Endothelial cell of umbilical vein (primary cell): ENCODE measurements at regions not wholly inside any gene's neighbourhood (a gene's known extent, or its start where the extent isn't known, plus 50 kb on each side); places are given as distances from the start of the nearest gene placed in this dataset.

ENCODE experiments used
- BruUV-seq: library from RNA; stranded (reverse); fragments of 400-500 nt; replicated peaks from 2 replicates; lab custom pipeline; 2021; lab: Mats Ljungman, UMichigan
- CTCF ChIA-PET: fragments of 300-600, 350-600 bp; sonication (Branson Sonifier 250); formaldehyde crosslinking; loops from one replicate; lab custom pipeline; 2021; ENCODE audit warnings: antibody characterized with exemption, inconsistent platforms; lab: Charles Lee
- POLR2A ChIA-PET: fragments of 300-600, 350-600 bp; sonication (Branson Sonifier 250); formaldehyde crosslinking; loops from one replicate; lab custom pipeline; 2021; ENCODE audit warnings: antibody characterized with exemption, inconsistent platforms; lab: Charles Lee
- DNase-seq: peaks from one replicate; pipeline ENCODE4 v3.0.0-alpha.2; 2011; ENCODE audit warnings: low read depth, low spot score
- FAIRE-seq: peaks from 2 replicates; lab custom pipeline; 2011; peaks lifted over from hg19 to GRCh38; lab: Jason Lieb, UNC
- H2AFZ ChIP-seq: 2 replicates; pipeline ENCODE4 v1.6.0; 2012; ENCODE audit warnings: low read depth, low read length, control low read depth, inconsistent platforms
- H3K27ac ChIP-seq: 2 replicates; pipeline ENCODE4 v1.5.1; 2011; ENCODE audit warnings: low read depth, mild to moderate bottlenecking, control low read depth, low read length, moderate library complexity; ENCODE audit not compliant: insufficient read depth
- H3K27me3 ChIP-seq, 2 experiments: 2 replicates each; pipeline versions ENCODE4 v1.6.0 to v1.6.1; 2011; ENCODE audit warnings: low read length in 2 of 2, mixed read lengths in 1 of 2; ENCODE audit not compliant: control insufficient read depth in 2 of 2, insufficient read depth in 2 of 2
- H3K36me3 ChIP-seq, 2 experiments: 2 replicates in 1 of 2; 3 replicates in 1 of 2; pipeline ENCODE4 v1.5.1; 2011; ENCODE audit warnings: low read length in 2 of 2, mild to moderate bottlenecking in 1 of 2, moderate library complexity in 1 of 2; ENCODE audit not compliant: control insufficient read depth in 2 of 2, insufficient read depth in 2 of 2; ENCODE audit errors: extremely low read depth in 1 of 2
- H3K4me1 ChIP-seq: 3 replicates; pipeline ENCODE4 v1.5.1; 2011; ENCODE audit warnings: mild to moderate bottlenecking, low read length; ENCODE audit not compliant: control insufficient read depth, insufficient read depth; ENCODE audit errors: extremely low read depth
- H3K4me2 ChIP-seq: 2 replicates; pipeline ENCODE4 v1.6.1; 2011; ENCODE audit warnings: low read length, control low read depth, mixed read lengths; ENCODE audit not compliant: insufficient read depth
- H3K4me3 ChIP-seq, 3 experiments: fragments of 200-600 bp in 1 of 3; sonication (generic), shearing (Covaris generic) in 1 of 3; replicated peaks in 1 of 3; 2 replicates each; pipeline ENCODE4 v1.5.1; 2011 to 2016; ENCODE audit warnings: control low read depth in 3 of 3, low read length in 3 of 3, mild to moderate bottlenecking in 2 of 3, inconsistent platforms in 1 of 3, low read depth in 1 of 3, moderate library complexity in 1 of 3; ENCODE audit not compliant: insufficient read depth in 1 of 3
- H3K79me2 ChIP-seq: 2 replicates; pipeline ENCODE4 v1.6.0; 2012; ENCODE audit warnings: low read length, inconsistent platforms; ENCODE audit not compliant: control insufficient read depth, insufficient read depth
- H3K9ac ChIP-seq: replicated peaks from 2 replicates; pipeline ENCODE3; 2011; ENCODE audit warnings: low read length, control low read depth; ENCODE audit not compliant: insufficient read depth; ENCODE audit errors: extremely low read depth
- H3K9me1 ChIP-seq: replicated peaks from 3 replicates; pipeline ENCODE4 v1.6.0; 2011; ENCODE audit warnings: mild to moderate bottlenecking, low read length; ENCODE audit not compliant: control insufficient read depth, insufficient read depth; ENCODE audit errors: extremely low read depth
- H3K9me3 ChIP-seq: replicated peaks from 2 replicates; pipeline ENCODE4 v1.5.1; 2012; ENCODE audit warnings: low read length, inconsistent platforms; ENCODE audit not compliant: control insufficient read depth, insufficient read depth
- H4K20me1 ChIP-seq: replicated peaks from 2 replicates; pipeline ENCODE3; 2011; ENCODE audit warnings: mild to moderate bottlenecking, low read length; ENCODE audit not compliant: control insufficient read depth, insufficient read depth; ENCODE audit errors: extremely low read depth
- FOS ChIP-seq: IDR thresholded peaks from 2 replicates; pipeline ENCODE4 v1.6.1; 2011; ENCODE audit warnings: mild to moderate bottlenecking, low read length, moderate library complexity, borderline replicate concordance; ENCODE audit not compliant: insufficient read depth
- JUN ChIP-seq: IDR thresholded peaks from 2 replicates; pipeline ENCODE4 v1.6.1; 2011; ENCODE audit warnings: borderline replicate concordance, low read depth; ENCODE audit not compliant: insufficient read length, insufficient read depth
- MYC ChIP-seq: IDR thresholded peaks from one replicate; pipeline ENCODE4 v1.6.1; 2011; ENCODE audit warnings: mild to moderate bottlenecking, low read depth, low read length
- POLR2A ChIP-seq: IDR thresholded peaks from 2 replicates; pipeline ENCODE4 v1.6.1; 2012; ENCODE audit warnings: low read depth, mild to moderate bottlenecking, control low read depth, low read length
- dilution Hi-C: fragments of 300-500 bp; cut with MboI; formaldehyde crosslinking; loops from one replicate; pipeline ENCODE4 v1.15.0; 2019; ENCODE audit warnings: low sequenced_read_pairs; ENCODE audit not compliant: extremely low pct_ligation_motif_present
- intact Hi-C: fragments of 100-400 bp; cut with micrococcal nuclease; formaldehyde crosslinking; loops from one replicate; pipeline ENCODE4 v1.10.0; 2022
- TF ChIP-seq, protein P1 (sequence below), 2 donors: IDR thresholded peaks; 1 replicate in 1 of 2; 2 replicates in 1 of 2; pipeline ENCODE4 v1.5.1; 2011; ENCODE audit warnings: low read length in 2 of 2, mild to moderate bottlenecking in 2 of 2, moderate library complexity in 2 of 2, control low read depth in 1 of 2, inconsistent platforms in 1 of 2, low read depth in 1 of 2; ENCODE audit not compliant: insufficient read depth in 1 of 2; ENCODE audit errors: extremely low read depth in 1 of 2
- TF ChIP-seq, protein P2 (sequence below): IDR thresholded peaks from 2 replicates; pipeline ENCODE4 v1.6.1; 2011; ENCODE audit not compliant: insufficient read depth, insufficient read length

DNA sequence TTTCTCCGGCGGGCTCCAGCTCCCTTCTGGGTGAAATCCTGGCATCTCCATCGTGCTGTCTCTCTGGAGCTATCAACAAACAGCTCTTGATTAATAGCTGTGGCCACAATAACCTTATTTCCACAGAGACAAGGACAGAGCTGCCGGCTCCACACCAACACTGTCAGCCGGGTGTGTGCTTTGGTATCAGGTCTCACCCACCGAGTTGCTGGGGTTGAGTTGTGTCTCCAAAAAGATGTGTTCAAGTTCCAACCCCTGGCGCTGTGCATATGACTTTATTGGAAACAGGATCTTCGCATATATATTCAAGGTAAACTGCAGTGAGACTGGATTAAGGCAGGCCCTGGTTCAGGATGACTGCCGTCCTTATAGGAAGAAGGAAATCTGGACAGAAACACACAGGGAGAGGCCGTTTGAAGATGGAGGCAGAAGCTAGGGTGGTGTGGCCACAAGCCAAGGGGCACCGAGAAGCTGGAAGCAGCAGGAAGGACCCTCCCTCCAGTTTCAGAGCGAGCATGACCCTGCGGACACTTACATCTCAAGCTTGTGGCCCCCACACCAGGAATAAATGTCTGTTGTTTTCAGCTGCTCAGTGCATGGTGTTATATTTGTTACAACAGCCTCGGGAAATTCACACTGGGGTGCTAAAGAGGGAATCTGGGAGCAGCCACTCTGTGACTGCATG lies 88.4 kb upstream of the TMPRSS2 start:
- POLR2A ChIA-PET = no interaction called here
- FAIRE-seq = no peak
- no peaks in the 10 kb centered on the region for H3K9me1 ChIP-seq

More for the DNA sequence above, 88.4 kb upstream of the TMPRSS2 start:
- Histone ChIP-seq H3K79me2 (no peaks in the 10 kb centered on the region), H3K4me2 (no peak overlapping the region), H3K4me3 (no peak overlapping the region), H3K27me3 (no peaks in the 10 kb centered on the region), H2AFZ (no peak overlapping the region), H4K20me1 (no peaks in the 10 kb centered on the region), H3K4me1 (no peaks in the 10 kb centered on the region), H3K9me3 (no peaks in the 10 kb centered on the region), H3K9ac (no peak overlapping the region), H3K27ac (no peak overlapping the region), H3K36me3 (no peaks in the 10 kb centered on the region)
- BruUV-seq = no TSS peak
- DNase-seq = no peak
- intact Hi-C loops (no loop called here), dilution Hi-C loops (no loop called here)
- CTCF ChIA-PET = no interaction called here
- TF ChIP-seq MYC (no peak), JUN (no peak), FOS (no peak), POLR2A (no peak)
- TF ChIP-seq, protein P1, sequence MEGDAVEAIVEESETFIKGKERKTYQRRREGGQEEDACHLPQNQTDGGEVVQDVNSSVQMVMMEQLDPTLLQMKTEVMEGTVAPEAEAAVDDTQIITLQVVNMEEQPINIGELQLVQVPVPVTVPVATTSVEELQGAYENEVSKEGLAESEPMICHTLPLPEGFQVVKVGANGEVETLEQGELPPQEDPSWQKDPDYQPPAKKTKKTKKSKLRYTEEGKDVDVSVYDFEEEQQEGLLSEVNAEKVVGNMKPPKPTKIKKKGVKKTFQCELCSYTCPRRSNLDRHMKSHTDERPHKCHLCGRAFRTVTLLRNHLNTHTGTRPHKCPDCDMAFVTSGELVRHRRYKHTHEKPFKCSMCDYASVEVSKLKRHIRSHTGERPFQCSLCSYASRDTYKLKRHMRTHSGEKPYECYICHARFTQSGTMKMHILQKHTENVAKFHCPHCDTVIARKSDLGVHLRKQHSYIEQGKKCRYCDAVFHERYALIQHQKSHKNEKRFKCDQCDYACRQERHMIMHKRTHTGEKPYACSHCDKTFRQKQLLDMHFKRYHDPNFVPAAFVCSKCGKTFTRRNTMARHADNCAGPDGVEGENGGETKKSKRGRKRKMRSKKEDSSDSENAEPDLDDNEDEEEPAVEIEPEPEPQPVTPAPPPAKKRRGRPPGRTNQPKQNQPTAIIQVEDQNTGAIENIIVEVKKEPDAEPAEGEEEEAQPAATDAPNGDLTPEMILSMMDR (IDR thresholded peaks at IDR 0.05; ENCODE audit: extremely low read depth in 1 of 2, insufficient read depth in 1 of 2, low read depth in 1 of 2, low read length in 2 of 2) = no peak
- TF ChIP-seq, protein P2, sequence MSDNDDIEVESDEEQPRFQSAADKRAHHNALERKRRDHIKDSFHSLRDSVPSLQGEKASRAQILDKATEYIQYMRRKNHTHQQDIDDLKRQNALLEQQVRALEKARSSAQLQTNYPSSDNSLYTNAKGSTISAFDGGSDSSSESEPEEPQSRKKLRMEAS = no peak
